ENCODE measurements at regions not wholly inside any gene's neighbourhood (a gene's known extent, or its start where the extent isn't known, plus 50 kb on each side); places are given as distances from the start of the nearest gene placed in this dataset.
"Not testable (repeated sequence)": the region's sequence is repeated elsewhere in the genome, so short reads cannot be mapped to it uniquely, and the experiment has no call there.

DNA sequence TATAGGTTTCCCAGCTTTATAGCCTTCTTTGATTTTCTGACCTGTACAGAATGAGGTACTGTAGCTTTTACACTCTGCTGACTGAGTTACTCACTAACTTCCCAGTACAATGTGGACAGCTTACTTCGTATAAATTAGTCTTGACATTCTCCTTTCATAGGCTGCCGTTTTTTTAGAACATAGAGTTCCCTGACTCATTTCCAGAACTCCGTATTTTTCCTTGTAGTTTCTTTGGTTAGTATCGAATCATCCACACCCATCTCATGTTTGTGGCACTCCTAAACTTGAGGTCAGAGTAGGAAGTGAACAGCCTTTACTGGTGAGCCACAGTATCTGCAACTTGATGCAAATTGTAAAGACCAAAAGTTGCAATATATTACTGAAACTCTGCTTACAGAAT lies 303.9 kb downstream of the SLITRK5 start (continued):
- TF ChIP-seq, protein P1, sequence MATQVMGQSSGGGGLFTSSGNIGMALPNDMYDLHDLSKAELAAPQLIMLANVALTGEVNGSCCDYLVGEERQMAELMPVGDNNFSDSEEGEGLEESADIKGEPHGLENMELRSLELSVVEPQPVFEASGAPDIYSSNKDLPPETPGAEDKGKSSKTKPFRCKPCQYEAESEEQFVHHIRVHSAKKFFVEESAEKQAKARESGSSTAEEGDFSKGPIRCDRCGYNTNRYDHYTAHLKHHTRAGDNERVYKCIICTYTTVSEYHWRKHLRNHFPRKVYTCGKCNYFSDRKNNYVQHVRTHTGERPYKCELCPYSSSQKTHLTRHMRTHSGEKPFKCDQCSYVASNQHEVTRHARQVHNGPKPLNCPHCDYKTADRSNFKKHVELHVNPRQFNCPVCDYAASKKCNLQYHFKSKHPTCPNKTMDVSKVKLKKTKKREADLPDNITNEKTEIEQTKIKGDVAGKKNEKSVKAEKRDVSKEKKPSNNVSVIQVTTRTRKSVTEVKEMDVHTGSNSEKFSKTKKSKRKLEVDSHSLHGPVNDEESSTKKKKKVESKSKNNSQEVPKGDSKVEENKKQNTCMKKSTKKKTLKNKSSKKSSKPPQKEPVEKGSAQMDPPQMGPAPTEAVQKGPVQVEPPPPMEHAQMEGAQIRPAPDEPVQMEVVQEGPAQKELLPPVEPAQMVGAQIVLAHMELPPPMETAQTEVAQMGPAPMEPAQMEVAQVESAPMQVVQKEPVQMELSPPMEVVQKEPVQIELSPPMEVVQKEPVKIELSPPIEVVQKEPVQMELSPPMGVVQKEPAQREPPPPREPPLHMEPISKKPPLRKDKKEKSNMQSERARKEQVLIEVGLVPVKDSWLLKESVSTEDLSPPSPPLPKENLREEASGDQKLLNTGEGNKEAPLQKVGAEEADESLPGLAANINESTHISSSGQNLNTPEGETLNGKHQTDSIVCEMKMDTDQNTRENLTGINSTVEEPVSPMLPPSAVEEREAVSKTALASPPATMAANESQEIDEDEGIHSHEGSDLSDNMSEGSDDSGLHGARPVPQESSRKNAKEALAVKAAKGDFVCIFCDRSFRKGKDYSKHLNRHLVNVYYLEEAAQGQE (IDR thresholded peaks at IDR 0.05): no peak
- no peak for TF ChIP-seq RXRA (IDR thresholded peaks at IDR 0.05)
- no peak for TF ChIP-seq TAF1 (conservative IDR thresholded peaks at IDR 0.05)
- TF ChIP-seq YY1 (IDR thresholded peaks at IDR 0.05): no peak
- no peak for TF ChIP-seq SP1 (IDR thresholded peaks at IDR 0.05)

- not testable (repeated sequence) for H3K9me3 ChIP-seq (ENCODE audit: control insufficient read depth in 4 of 4, low read length in 3 of 4); H3K27me3 ChIP-seq (ENCODE audit: control insufficient read depth in 4 of 4, insufficient read depth in 4 of 4, low read length in 3 of 4); H3K4me1 ChIP-seq (ENCODE audit: control insufficient read depth in 4 of 4, insufficient read depth in 4 of 4, low read length in 3 of 4); H3K36me3 ChIP-seq (ENCODE audit: control insufficient read depth in 4 of 4, insufficient read depth in 3 of 4, low read depth in 1 of 4, low read length in 3 of 4); DNase-seq (ENCODE audit: low spot score); H3K4me3 ChIP-seq (ENCODE audit: low read depth in 1 of 3, low read length in 3 of 3); H3K27ac ChIP-seq (ENCODE audit: low read depth in 1 of 2, low read length in 2 of 2); H3K9ac ChIP-seq (ENCODE audit: low read depth in 1 of 2, low read length in 2 of 2)
- 96% methylated on average over 26 of the region's 26 CpGs for WGBS
Measured at GRCh38 chr13:87976650-87977049, 305.5 kb downstream of the SLITRK5 start.

DNA sequence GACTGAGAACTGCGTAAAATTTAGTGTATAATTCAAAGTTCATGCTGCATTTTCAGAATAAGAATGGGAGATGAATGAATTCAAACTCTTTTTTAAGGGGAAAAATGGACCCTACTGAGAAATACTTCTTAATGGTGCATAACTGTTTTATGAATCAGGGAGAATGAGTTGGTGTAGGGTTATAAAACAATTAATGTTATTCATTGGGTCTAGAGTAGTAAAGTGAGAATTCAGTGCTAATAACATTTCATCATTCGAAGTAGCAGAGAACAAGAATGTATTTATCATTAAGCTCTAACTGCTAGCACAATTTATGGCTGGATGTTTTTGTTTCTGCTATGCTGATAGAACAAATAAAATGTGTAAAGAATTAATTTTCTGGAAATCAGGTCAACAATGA lies 310.2 kb downstream of the SLITRK5 start:
- DNase-seq (ENCODE audit: low spot score): no peak
- 64% methylated on average over 2 of the region's 2 CpGs for WGBS
- TF ChIP-seq HNF4A (conservative IDR thresholded peaks at IDR 0.05): no peak
- TF ChIP-seq YY1 (IDR thresholded peaks at IDR 0.05): no peak
- TF ChIP-seq, protein P2, sequence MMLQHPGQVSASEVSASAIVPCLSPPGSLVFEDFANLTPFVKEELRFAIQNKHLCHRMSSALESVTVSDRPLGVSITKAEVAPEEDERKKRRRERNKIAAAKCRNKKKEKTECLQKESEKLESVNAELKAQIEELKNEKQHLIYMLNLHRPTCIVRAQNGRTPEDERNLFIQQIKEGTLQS (IDR thresholded peaks at IDR 0.05): no peak
- TF ChIP-seq, protein P3, sequence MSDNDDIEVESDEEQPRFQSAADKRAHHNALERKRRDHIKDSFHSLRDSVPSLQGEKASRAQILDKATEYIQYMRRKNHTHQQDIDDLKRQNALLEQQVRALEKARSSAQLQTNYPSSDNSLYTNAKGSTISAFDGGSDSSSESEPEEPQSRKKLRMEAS (IDR thresholded peaks at IDR 0.05): no peak
- TF ChIP-seq, protein P4, sequence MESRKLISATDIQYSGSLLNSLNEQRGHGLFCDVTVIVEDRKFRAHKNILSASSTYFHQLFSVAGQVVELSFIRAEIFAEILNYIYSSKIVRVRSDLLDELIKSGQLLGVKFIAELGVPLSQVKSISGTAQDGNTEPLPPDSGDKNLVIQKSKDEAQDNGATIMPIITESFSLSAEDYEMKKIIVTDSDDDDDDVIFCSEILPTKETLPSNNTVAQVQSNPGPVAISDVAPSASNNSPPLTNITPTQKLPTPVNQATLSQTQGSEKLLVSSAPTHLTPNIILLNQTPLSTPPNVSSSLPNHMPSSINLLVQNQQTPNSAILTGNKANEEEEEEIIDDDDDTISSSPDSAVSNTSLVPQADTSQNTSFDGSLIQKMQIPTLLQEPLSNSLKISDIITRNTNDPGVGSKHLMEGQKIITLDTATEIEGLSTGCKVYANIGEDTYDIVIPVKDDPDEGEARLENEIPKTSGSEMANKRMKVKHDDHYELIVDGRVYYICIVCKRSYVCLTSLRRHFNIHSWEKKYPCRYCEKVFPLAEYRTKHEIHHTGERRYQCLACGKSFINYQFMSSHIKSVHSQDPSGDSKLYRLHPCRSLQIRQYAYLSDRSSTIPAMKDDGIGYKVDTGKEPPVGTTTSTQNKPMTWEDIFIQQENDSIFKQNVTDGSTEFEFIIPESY (IDR thresholded peaks at IDR 0.05): no peak
- no peak for TF ChIP-seq GABPA (IDR thresholded peaks at IDR 0.05 in 1 of 2, conservative IDR thresholded peaks at IDR 0.05 in 1 of 2)
- no peak for TF ChIP-seq TAF1 (conservative IDR thresholded peaks at IDR 0.05)
- TF ChIP-seq, protein P5, sequence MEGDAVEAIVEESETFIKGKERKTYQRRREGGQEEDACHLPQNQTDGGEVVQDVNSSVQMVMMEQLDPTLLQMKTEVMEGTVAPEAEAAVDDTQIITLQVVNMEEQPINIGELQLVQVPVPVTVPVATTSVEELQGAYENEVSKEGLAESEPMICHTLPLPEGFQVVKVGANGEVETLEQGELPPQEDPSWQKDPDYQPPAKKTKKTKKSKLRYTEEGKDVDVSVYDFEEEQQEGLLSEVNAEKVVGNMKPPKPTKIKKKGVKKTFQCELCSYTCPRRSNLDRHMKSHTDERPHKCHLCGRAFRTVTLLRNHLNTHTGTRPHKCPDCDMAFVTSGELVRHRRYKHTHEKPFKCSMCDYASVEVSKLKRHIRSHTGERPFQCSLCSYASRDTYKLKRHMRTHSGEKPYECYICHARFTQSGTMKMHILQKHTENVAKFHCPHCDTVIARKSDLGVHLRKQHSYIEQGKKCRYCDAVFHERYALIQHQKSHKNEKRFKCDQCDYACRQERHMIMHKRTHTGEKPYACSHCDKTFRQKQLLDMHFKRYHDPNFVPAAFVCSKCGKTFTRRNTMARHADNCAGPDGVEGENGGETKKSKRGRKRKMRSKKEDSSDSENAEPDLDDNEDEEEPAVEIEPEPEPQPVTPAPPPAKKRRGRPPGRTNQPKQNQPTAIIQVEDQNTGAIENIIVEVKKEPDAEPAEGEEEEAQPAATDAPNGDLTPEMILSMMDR (IDR thresholded peaks at IDR 0.05; ENCODE audit: low read depth, low read length, missing input control): no peak
- TF ChIP-seq RAD21 (IDR thresholded peaks at IDR 0.05): no peak
- no peak for TF ChIP-seq EGR1 (IDR thresholded peaks at IDR 0.05; ENCODE audit: low read depth in 2 of 2)
- no peak for TF ChIP-seq SP1 (IDR thresholded peaks at IDR 0.05)
- no peak for TF ChIP-seq RXRA (IDR thresholded peaks at IDR 0.05)

More for the DNA sequence above, 310.2 kb downstream of the SLITRK5 start:
- H3K4me1 ChIP-seq (ENCODE audit: control insufficient read depth in 4 of 4, insufficient read depth in 4 of 4, low read length in 3 of 4): no peaks in the 10 kb centered on the region
- no peak overlapping the region for H3K27ac ChIP-seq (ENCODE audit: low read depth in 1 of 2, low read length in 2 of 2)
- no peak overlapping the region for H3K9ac ChIP-seq (ENCODE audit: low read depth in 1 of 2, low read length in 2 of 2)
- no peaks in the 10 kb centered on the region for H3K9me3 ChIP-seq (ENCODE audit: control insufficient read depth in 4 of 4, low read length in 3 of 4)
- H3K27me3 ChIP-seq (ENCODE audit: control insufficient read depth in 4 of 4, insufficient read depth in 4 of 4, low read length in 3 of 4): no peaks in the 10 kb centered on the region
- H3K36me3 ChIP-seq (ENCODE audit: control insufficient read depth in 4 of 4, insufficient read depth in 3 of 4, low read depth in 1 of 4, low read length in 3 of 4): no peaks in the 10 kb centered on the region
- H3K4me3 ChIP-seq (ENCODE audit: low read depth in 1 of 3, low read length in 3 of 3): no peak overlapping the region

Measured in liver (tissue), 8 donors.